ENCODE measurements at regions not wholly inside any gene's neighbourhood (a gene's known extent, or its start where the extent isn't known, plus 50 kb on each side); places are given as distances from the start of the nearest gene placed in this dataset.

- TF ChIP-seq TAF1 (IDR thresholded peaks at IDR 0.05; ENCODE audit: borderline replicate concordance, low read depth, low read length) (no peak), EP300 (IDR thresholded peaks at IDR 0.05; ENCODE audit: borderline replicate concordance in 1 of 2, low read depth in 1 of 2, low read length in 1 of 2) (no peak), NRF1 (IDR thresholded peaks at IDR 0.05; ENCODE audit: low read depth, low read length) (no peak), RCOR1 (IDR thresholded peaks at IDR 0.05; ENCODE audit: low read length) (no peak), CTCF (IDR thresholded peaks at IDR 0.05) (no peak), RFX5 (IDR thresholded peaks at IDR 0.05; ENCODE audit: low read length) (no peak), JUND (IDR thresholded peaks at IDR 0.05) (no peak), MAX (IDR thresholded peaks at IDR 0.05; ENCODE audit: low read depth) (no peak), POLR2AphosphoS5 (IDR thresholded peaks at IDR 0.05; ENCODE audit: low read depth, low read length) (no peak)
These were observed 511.2 kb downstream of the CMPK2 start for GRCh38 chr2:6354546-6354945.

All from SK-N-SH (cell line).